ENCODE measurements at regions not wholly inside any gene's neighbourhood (a gene's known extent, or its start where the extent isn't known, plus 50 kb on each side); places are given as distances from the start of the nearest gene placed in this dataset.

GRCh38 chr7:12067156-12067831 is 143.8 kb upstream of the TMEM106B start:
- H3K9ac ChIP-seq (ENCODE audit: low read length): peak overlapping the region; percentile 71
- no peaks in the 10 kb centered on the region for H3K27me3 ChIP-seq (ENCODE audit: control insufficient read depth, insufficient read depth, low read length)
- no peaks in the 10 kb centered on the region for H3K36me3 ChIP-seq (ENCODE audit: control insufficient read depth, insufficient read depth, low read length)
- H3K4me1 ChIP-seq (ENCODE audit: control insufficient read depth, insufficient read depth, low read length): peaks cover 17% of the 10 kb centered on the region
- H3K27ac ChIP-seq (ENCODE audit: low read depth, low read length): no peak overlapping the region
- H3K9me3 ChIP-seq (ENCODE audit: control insufficient read depth, insufficient read depth, low read depth, low read length): no peaks in the 10 kb centered on the region
- H3K4me3 ChIP-seq (ENCODE audit: low read depth, low read length): no peak overlapping the region

GRCh38 chr7:12069757-12070156 is 141.3 kb upstream of the TMEM106B start:
- Histone ChIP-seq H3K27ac (ENCODE audit: low read depth, low read length) (no peak overlapping the region), H3K4me1 (ENCODE audit: control insufficient read depth, insufficient read depth, low read length) (peaks cover 13% of the 10 kb centered on the region), H3K9me3 (ENCODE audit: control insufficient read depth, insufficient read depth, low read depth, low read length) (peaks cover 11% of the 10 kb centered on the region), H3K27me3 (ENCODE audit: control insufficient read depth, insufficient read depth, low read length) (no peaks in the 10 kb centered on the region), H3K36me3 (ENCODE audit: control insufficient read depth, insufficient read depth, low read length) (no peaks in the 10 kb centered on the region), H3K4me3 (ENCODE audit: low read depth, low read length) (no peak overlapping the region), H3K9ac (ENCODE audit: low read length) (no peak overlapping the region)

GRCh38 chr7:12074889-12075288 is 136.2 kb upstream of the TMEM106B start:
- H3K9ac ChIP-seq (ENCODE audit: low read length): no peak overlapping the region
- H3K27me3 ChIP-seq (ENCODE audit: control insufficient read depth, insufficient read depth, low read length): no peaks in the 10 kb centered on the region
- H3K4me1 ChIP-seq (ENCODE audit: control insufficient read depth, insufficient read depth, low read length): no peaks in the 10 kb centered on the region; the same call in 1 of the 2 replicates
- no peaks in the 10 kb centered on the region for H3K36me3 ChIP-seq (ENCODE audit: control insufficient read depth, insufficient read depth, low read length)
- peaks cover 27% of the 10 kb centered on the region for H3K9me3 ChIP-seq (ENCODE audit: control insufficient read depth, insufficient read depth, low read depth, low read length)
- no peak overlapping the region for H3K4me3 ChIP-seq (ENCODE audit: low read depth, low read length)
- H3K27ac ChIP-seq (ENCODE audit: low read depth, low read length): no peak overlapping the region

GRCh38 chr7:12080006-12080405 is 131.1 kb upstream of the TMEM106B start:
- H3K9ac ChIP-seq (ENCODE audit: low read length): no peak overlapping the region
- H3K4me1 ChIP-seq (ENCODE audit: control insufficient read depth, insufficient read depth, low read length): no peaks in the 10 kb centered on the region; the same call in 1 of the 2 replicates
- H3K36me3 ChIP-seq (ENCODE audit: control insufficient read depth, insufficient read depth, low read length): no peaks in the 10 kb centered on the region
- no peak overlapping the region for H3K27ac ChIP-seq (ENCODE audit: low read depth, low read length)
- H3K4me3 ChIP-seq (ENCODE audit: low read depth, low read length): no peak overlapping the region
- no peaks in the 10 kb centered on the region for H3K27me3 ChIP-seq (ENCODE audit: control insufficient read depth, insufficient read depth, low read length)
- peaks cover 14% of the 10 kb centered on the region for H3K9me3 ChIP-seq (ENCODE audit: control insufficient read depth, insufficient read depth, low read depth, low read length)

GRCh38 chr7:12085516-12085915 is 125.6 kb upstream of the TMEM106B start:
- Histone ChIP-seq H3K9me3 (ENCODE audit: control insufficient read depth, insufficient read depth, low read depth, low read length) (no peaks in the 10 kb centered on the region), H3K27me3 (ENCODE audit: control insufficient read depth, insufficient read depth, low read length) (no peaks in the 10 kb centered on the region), H3K36me3 (ENCODE audit: control insufficient read depth, insufficient read depth, low read length) (no peaks in the 10 kb centered on the region), H3K9ac (ENCODE audit: low read length) (no peak overlapping the region), H3K4me1 (ENCODE audit: control insufficient read depth, insufficient read depth, low read length) (no peaks in the 10 kb centered on the region; the same call in 1 of the 2 replicates), H3K4me3 (ENCODE audit: low read depth, low read length) (no peak overlapping the region), H3K27ac (ENCODE audit: low read depth, low read length) (no peak overlapping the region)

- peaks cover 22% of the 10 kb centered on the region for H3K4me1 ChIP-seq (ENCODE audit: control insufficient read depth, insufficient read depth, low read length)
- H3K4me3 ChIP-seq (ENCODE audit: low read depth, low read length): no peak overlapping the region
- no peaks in the 10 kb centered on the region for H3K9me3 ChIP-seq (ENCODE audit: control insufficient read depth, insufficient read depth, low read depth, low read length)
- no peak overlapping the region for H3K27ac ChIP-seq (ENCODE audit: low read depth, low read length)
- no peak overlapping the region for H3K9ac ChIP-seq (ENCODE audit: low read length)
- no peaks in the 10 kb centered on the region for H3K27me3 ChIP-seq (ENCODE audit: control insufficient read depth, insufficient read depth, low read length)
- H3K36me3 ChIP-seq (ENCODE audit: control insufficient read depth, insufficient read depth, low read length): no peaks in the 10 kb centered on the region
Measured at GRCh38 chr7:12089951-12090756, 120.9 kb upstream of the TMEM106B start.

GRCh38 chr7:12090757-12091221 is 120.3 kb upstream of the TMEM106B start:
- Histone ChIP-seq H3K4me1 (ENCODE audit: control insufficient read depth, insufficient read depth, low read length) (peaks cover 22% of the 10 kb centered on the region), H3K9ac (ENCODE audit: low read length) (no peak overlapping the region), H3K27me3 (ENCODE audit: control insufficient read depth, insufficient read depth, low read length) (no peaks in the 10 kb centered on the region), H3K4me3 (ENCODE audit: low read depth, low read length) (no peak overlapping the region), H3K36me3 (ENCODE audit: control insufficient read depth, insufficient read depth, low read length) (no peaks in the 10 kb centered on the region), H3K9me3 (ENCODE audit: control insufficient read depth, insufficient read depth, low read depth, low read length) (no peaks in the 10 kb centered on the region), H3K27ac (ENCODE audit: low read depth, low read length) (no peak overlapping the region)

GRCh38 chr7:12091231-12091630 is 119.9 kb upstream of the TMEM106B start:
- Histone ChIP-seq H3K4me3 (ENCODE audit: low read depth, low read length) (no peak overlapping the region), H3K27me3 (ENCODE audit: control insufficient read depth, insufficient read depth, low read length) (no peaks in the 10 kb centered on the region), H3K36me3 (ENCODE audit: control insufficient read depth, insufficient read depth, low read length) (no peaks in the 10 kb centered on the region), H3K9me3 (ENCODE audit: control insufficient read depth, insufficient read depth, low read depth, low read length) (no peaks in the 10 kb centered on the region), H3K27ac (ENCODE audit: low read depth, low read length) (no peak overlapping the region), H3K9ac (ENCODE audit: low read length) (no peak overlapping the region), H3K4me1 (ENCODE audit: control insufficient read depth, insufficient read depth, low read length) (peaks cover 22% of the 10 kb centered on the region)

- Histone ChIP-seq H3K9ac (ENCODE audit: low read length) (no peak overlapping the region), H3K4me3 (ENCODE audit: low read depth, low read length) (no peak overlapping the region), H3K27me3 (ENCODE audit: control insufficient read depth, insufficient read depth, low read length) (no peaks in the 10 kb centered on the region), H3K9me3 (ENCODE audit: control insufficient read depth, insufficient read depth, low read depth, low read length) (no peaks in the 10 kb centered on the region), H3K4me1 (ENCODE audit: control insufficient read depth, insufficient read depth, low read length) (peaks cover 22% of the 10 kb centered on the region), H3K27ac (ENCODE audit: low read depth, low read length) (no peak overlapping the region), H3K36me3 (ENCODE audit: control insufficient read depth, insufficient read depth, low read length) (no peaks in the 10 kb centered on the region)
Measured at GRCh38 chr7:12092499-12093130, 118.5 kb upstream of the TMEM106B start.

- no peaks in the 10 kb centered on the region for H3K36me3 ChIP-seq (ENCODE audit: control insufficient read depth, insufficient read depth, low read length)
- H3K27ac ChIP-seq (ENCODE audit: low read depth, low read length): no peak overlapping the region
- no peak overlapping the region for H3K4me3 ChIP-seq (ENCODE audit: low read depth, low read length)
- H3K27me3 ChIP-seq (ENCODE audit: control insufficient read depth, insufficient read depth, low read length): no peaks in the 10 kb centered on the region
- H3K4me1 ChIP-seq (ENCODE audit: control insufficient read depth, insufficient read depth, low read length): peaks cover 22% of the 10 kb centered on the region
- no peaks in the 10 kb centered on the region for H3K9me3 ChIP-seq (ENCODE audit: control insufficient read depth, insufficient read depth, low read depth, low read length)
- no peak overlapping the region for H3K9ac ChIP-seq (ENCODE audit: low read length)
Measured at GRCh38 chr7:12093365-12093764, 117.7 kb upstream of the TMEM106B start.
